HFFc6 (cell line): ENCODE measurements at regions not wholly inside any gene's neighbourhood (a gene's known extent, or its start where the extent isn't known, plus 50 kb on each side); places are given as distances from the start of the nearest gene placed in this dataset.

ENCODE experiments used
- DNase-seq: peaks from one replicate; pipeline ENCODE4 v3.0.0-alpha.2; 2018
- H3K27ac Mint-ChIP-seq: 2 replicates; pipeline ENCODE4 v1.8.0; 2020; ENCODE audit warnings: mild to moderate bottlenecking, mixed read lengths
- H3K27me3 Mint-ChIP-seq: 2 replicates; pipeline ENCODE4 v1.8.0; 2021; ENCODE audit warnings: mild to moderate bottlenecking, moderate library complexity, mixed read lengths; ENCODE audit not compliant: insufficient read depth
- H3K36me3 Mint-ChIP-seq: 2 replicates; pipeline ENCODE4 v1.8.0; 2021; ENCODE audit warnings: low read depth, mixed read lengths
- H3K4me1 Mint-ChIP-seq: 2 replicates; pipeline ENCODE4 v1.8.0; 2020; ENCODE audit warnings: low read depth, mixed read lengths
- H3K4me3 Mint-ChIP-seq: 2 replicates; pipeline ENCODE4 v1.8.0; 2020; ENCODE audit warnings: mild to moderate bottlenecking, moderate library complexity, mixed read lengths
- H3K9me3 Mint-ChIP-seq: 2 replicates; pipeline ENCODE4 v1.8.0; 2020; ENCODE audit warnings: mild to moderate bottlenecking, mixed read lengths
- CTCF ChIP-seq: fragments of 200-600 bp; sonication (generic); IDR thresholded peaks from 2 replicates; pipeline ENCODE4 v1.5.0; 2021; ENCODE audit warnings: antibody characterized with exemption, mild to moderate bottlenecking

GRCh38 chr4:125762537-125762936 lies 447.8 kb downstream of the FAT4 start:
- no peak overlapping the region for H3K27ac Mint-ChIP-seq
- H3K9me3 Mint-ChIP-seq: no peaks in the 10 kb centered on the region
- H3K4me3 Mint-ChIP-seq: no peak overlapping the region
- H3K4me1 Mint-ChIP-seq: no peaks in the 10 kb centered on the region
- no peaks in the 10 kb centered on the region for H3K36me3 Mint-ChIP-seq
- no peaks in the 10 kb centered on the region for H3K27me3 Mint-ChIP-seq
- TF ChIP-seq CTCF: peak; percentile 56
- DNase-seq: no peak

GRCh38 chr4:125765941-125766340 lies 451.2 kb downstream of the FAT4 start:
- no peaks in the 10 kb centered on the region; the same call in 1 of the 2 replicates for H3K4me1 Mint-ChIP-seq
- DNase-seq: no peak

GRCh38 chr4:125770814-125771398 lies 456.2 kb downstream of the FAT4 start:
- Mint-ChIP-seq H3K4me3 (no peak overlapping the region), H3K4me1 (no peaks in the 10 kb centered on the region; the same call in 1 of the 2 replicates), H3K36me3 (no peaks in the 10 kb centered on the region), H3K27me3 (no peaks in the 10 kb centered on the region), H3K27ac (no peak overlapping the region), H3K9me3 (peaks cover 7% of the 10 kb centered on the region)
- TF ChIP-seq CTCF: no peak
- DNase-seq: no peak

More at GRCh38 chr4:125765941-125766340, 451.2 kb downstream of the FAT4 start:
- TF ChIP-seq CTCF: no peak
- H3K27me3 Mint-ChIP-seq: no peaks in the 10 kb centered on the region
- H3K36me3 Mint-ChIP-seq: no peaks in the 10 kb centered on the region
- H3K27ac Mint-ChIP-seq: no peak overlapping the region
- no peak overlapping the region for H3K4me3 Mint-ChIP-seq
- no peaks in the 10 kb centered on the region for H3K9me3 Mint-ChIP-seq

- Mint-ChIP-seq H3K4me3 (no peak overlapping the region), H3K9me3 (peaks cover 24% of the 10 kb centered on the region), H3K4me1 (no peaks in the 10 kb centered on the region; the same call in 1 of the 2 replicates), H3K27me3 (no peaks in the 10 kb centered on the region), H3K27ac (no peak overlapping the region), H3K36me3 (peaks cover 8% of the 10 kb centered on the region; the same call in 1 of the 2 replicates)
- no peak for TF ChIP-seq CTCF
- DNase-seq: no peak
Observed at GRCh38 chr4:125772680-125773079, 457.9 kb downstream of the FAT4 start.

GRCh38 chr4:125773502-125773901 lies 458.7 kb downstream of the FAT4 start:
- TF ChIP-seq CTCF: no peak
- H3K4me3 Mint-ChIP-seq: no peak overlapping the region
- no peak for DNase-seq
- H3K9me3 Mint-ChIP-seq: peaks cover 24% of the 10 kb centered on the region
- no peaks in the 10 kb centered on the region for H3K27me3 Mint-ChIP-seq
- no peaks in the 10 kb centered on the region; the same call in 1 of the 2 replicates for H3K4me1 Mint-ChIP-seq
- no peak overlapping the region for H3K27ac Mint-ChIP-seq
- peaks cover 8% of the 10 kb centered on the region; the same call in 1 of the 2 replicates for H3K36me3 Mint-ChIP-seq
